ENCODE measurements at regions not wholly inside any gene's neighbourhood (a gene's known extent, or its start where the extent isn't known, plus 50 kb on each side); places are given as distances from the start of the nearest gene placed in this dataset.

GRCh38 chr1:70809069-70809468 lies 238.5 kb downstream of the PTGER3 start:
- TF ChIP-seq CTCF (IDR thresholded peaks at IDR 0.05; ENCODE audit: partially characterized antibody, unreplicated experiment) = no peak
- DNase-seq = no peak
- Mint-ChIP-seq H3K9me3 (ENCODE audit: unreplicated experiment) (no peaks in the 10 kb centered on the region), H3K36me3 (ENCODE audit: unreplicated experiment) (no peaks in the 10 kb centered on the region), H3K4me1 (ENCODE audit: low read depth, unreplicated experiment) (no peaks in the 10 kb centered on the region), H3K27ac (ENCODE audit: unreplicated experiment) (no peak overlapping the region), H3K4me3 (ENCODE audit: unreplicated experiment) (no peak overlapping the region), H3K27me3 (ENCODE audit: unreplicated experiment) (no peaks in the 10 kb centered on the region)

- TF ChIP-seq CTCF (IDR thresholded peaks at IDR 0.05; ENCODE audit: partially characterized antibody, unreplicated experiment) = no peak
- no peak for DNase-seq
- H3K27me3 Mint-ChIP-seq (ENCODE audit: unreplicated experiment) = no peaks in the 10 kb centered on the region
- no peak overlapping the region for H3K4me3 Mint-ChIP-seq (ENCODE audit: unreplicated experiment)
- H3K36me3 Mint-ChIP-seq (ENCODE audit: unreplicated experiment) = no peaks in the 10 kb centered on the region
- no peaks in the 10 kb centered on the region for H3K4me1 Mint-ChIP-seq (ENCODE audit: low read depth, unreplicated experiment)
- peaks cover 1% of the 10 kb centered on the region for H3K9me3 Mint-ChIP-seq (ENCODE audit: unreplicated experiment)
- no peak overlapping the region for H3K27ac Mint-ChIP-seq (ENCODE audit: unreplicated experiment)
Observed at GRCh38 chr1:70811815-70812214, 235.8 kb downstream of the PTGER3 start.

GRCh38 chr1:70812442-70813109 lies 235.0 kb downstream of the PTGER3 start:
- no peak for DNase-seq
- no peak for TF ChIP-seq CTCF (IDR thresholded peaks at IDR 0.05; ENCODE audit: partially characterized antibody, unreplicated experiment)
- Mint-ChIP-seq H3K36me3 (ENCODE audit: unreplicated experiment) (no peaks in the 10 kb centered on the region), H3K27me3 (ENCODE audit: unreplicated experiment) (no peaks in the 10 kb centered on the region), H3K4me1 (ENCODE audit: low read depth, unreplicated experiment) (no peaks in the 10 kb centered on the region), H3K27ac (ENCODE audit: unreplicated experiment) (no peak overlapping the region), H3K4me3 (ENCODE audit: unreplicated experiment) (no peak overlapping the region), H3K9me3 (ENCODE audit: unreplicated experiment) (peaks cover 1% of the 10 kb centered on the region)

GRCh38 chr1:70818401-70818800 lies 229.2 kb downstream of the PTGER3 start:
- Mint-ChIP-seq H3K4me1 (ENCODE audit: low read depth, unreplicated experiment) (no peaks in the 10 kb centered on the region), H3K27ac (ENCODE audit: unreplicated experiment) (no peak overlapping the region), H3K27me3 (ENCODE audit: unreplicated experiment) (no peaks in the 10 kb centered on the region), H3K9me3 (ENCODE audit: unreplicated experiment) (peaks cover 1% of the 10 kb centered on the region), H3K36me3 (ENCODE audit: unreplicated experiment) (no peaks in the 10 kb centered on the region), H3K4me3 (ENCODE audit: unreplicated experiment) (no peak overlapping the region)
- no peak for TF ChIP-seq CTCF (IDR thresholded peaks at IDR 0.05; ENCODE audit: partially characterized antibody, unreplicated experiment)
- no peak for DNase-seq

DNA sequence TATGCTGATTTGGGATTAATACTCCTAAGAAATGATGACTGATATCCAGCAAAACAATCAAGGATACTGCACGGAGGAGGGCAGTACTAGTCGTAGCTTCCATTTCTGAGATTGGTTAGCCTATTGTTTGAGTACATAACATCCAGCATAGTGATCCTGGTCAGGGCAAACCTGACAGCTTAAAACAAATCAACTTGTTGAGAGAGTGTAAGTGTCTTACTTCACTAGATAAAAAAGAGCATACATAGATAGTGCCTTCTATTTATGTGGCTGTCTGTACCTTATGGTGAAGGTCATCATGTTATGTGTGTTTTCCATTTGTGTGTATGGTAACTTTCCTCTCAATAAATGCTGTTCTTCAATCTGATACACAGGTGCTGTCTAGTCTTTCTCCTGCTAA lies 228.4 kb downstream of the PTGER3 start:
- Mint-ChIP-seq H3K27me3 (ENCODE audit: unreplicated experiment) (no peaks in the 10 kb centered on the region), H3K36me3 (ENCODE audit: unreplicated experiment) (no peaks in the 10 kb centered on the region), H3K4me3 (ENCODE audit: unreplicated experiment) (no peak overlapping the region), H3K9me3 (ENCODE audit: unreplicated experiment) (peaks cover 1% of the 10 kb centered on the region), H3K27ac (ENCODE audit: unreplicated experiment) (no peak overlapping the region), H3K4me1 (ENCODE audit: low read depth, unreplicated experiment) (no peaks in the 10 kb centered on the region)
- TF ChIP-seq CTCF (IDR thresholded peaks at IDR 0.05; ENCODE audit: partially characterized antibody, unreplicated experiment) = no peak
- no peak for DNase-seq
